Right cardiac atrium (tissue), 5 donors: ENCODE measurements at regions not wholly inside any gene's neighbourhood (a gene's known extent, or its start where the extent isn't known, plus 50 kb on each side); places are given as distances from the start of the nearest gene placed in this dataset.

Experiments
- ATAC-seq, 2 donors: fragments of 200-7000 bp; cut with Tn5 transposase; one replicate each; pipeline versions ENCODE4 v1.8.0 to v1.9.1; 2020; ENCODE audit warnings: moderate library complexity in 2 of 2, mild to moderate bottlenecking in 1 of 2
- DNase-seq, 3 donors: peaks; one replicate each; pipeline ENCODE4 v3.0.0-alpha.2; 2020
- H3K27ac ChIP-seq: one replicate; pipeline ENCODE4 v1.5.1; 2013; ENCODE audit warnings: mild to moderate bottlenecking, low read length, control low read depth, moderate library complexity
- H3K27me3 ChIP-seq: one replicate; pipeline ENCODE4 v1.6.1; 2013; ENCODE audit not compliant: control insufficient read depth, insufficient read depth
- H3K4me1 ChIP-seq: one replicate; pipeline ENCODE4 v1.6.1; 2013; ENCODE audit warnings: low read length; ENCODE audit not compliant: control insufficient read depth, insufficient read depth
- H3K4me3 ChIP-seq: one replicate; pipeline ENCODE4 v1.5.1; 2013; ENCODE audit warnings: low read length, control low read depth
- H3K9me3 ChIP-seq: one replicate; pipeline ENCODE4 v1.6.1; 2013; ENCODE audit warnings: low read length; ENCODE audit not compliant: control insufficient read depth
- WGBS: extraction: QIAGEN DNeasy Blood & Tissue Kit; methylation state at CpG from one replicate; pipeline ENCODE4 v1.1.7; 2013; 5-methylcytosine and 5-hydroxymethylcytosine counted together
- intact Hi-C, 4 donors: fragments of 100-400 bp; cut with DNase I; formaldehyde crosslinking; loops; one replicate each; pipeline versions ENCODE4 v1.11.0 to v1.14.0; 2022 to 2023
- donor health status: healthy with polysubstance abuse.
- donor health status: DM: no; HTN: yes; CAD: no.
- donor health status: DM: no; HTN: no; CAD: no.
- donor health status: DM: no; HTN: yes; CAD: no; lungs with severe emphysema.
- donor health status: DM: yes; HTN: yes; CAD: no.

DNA sequence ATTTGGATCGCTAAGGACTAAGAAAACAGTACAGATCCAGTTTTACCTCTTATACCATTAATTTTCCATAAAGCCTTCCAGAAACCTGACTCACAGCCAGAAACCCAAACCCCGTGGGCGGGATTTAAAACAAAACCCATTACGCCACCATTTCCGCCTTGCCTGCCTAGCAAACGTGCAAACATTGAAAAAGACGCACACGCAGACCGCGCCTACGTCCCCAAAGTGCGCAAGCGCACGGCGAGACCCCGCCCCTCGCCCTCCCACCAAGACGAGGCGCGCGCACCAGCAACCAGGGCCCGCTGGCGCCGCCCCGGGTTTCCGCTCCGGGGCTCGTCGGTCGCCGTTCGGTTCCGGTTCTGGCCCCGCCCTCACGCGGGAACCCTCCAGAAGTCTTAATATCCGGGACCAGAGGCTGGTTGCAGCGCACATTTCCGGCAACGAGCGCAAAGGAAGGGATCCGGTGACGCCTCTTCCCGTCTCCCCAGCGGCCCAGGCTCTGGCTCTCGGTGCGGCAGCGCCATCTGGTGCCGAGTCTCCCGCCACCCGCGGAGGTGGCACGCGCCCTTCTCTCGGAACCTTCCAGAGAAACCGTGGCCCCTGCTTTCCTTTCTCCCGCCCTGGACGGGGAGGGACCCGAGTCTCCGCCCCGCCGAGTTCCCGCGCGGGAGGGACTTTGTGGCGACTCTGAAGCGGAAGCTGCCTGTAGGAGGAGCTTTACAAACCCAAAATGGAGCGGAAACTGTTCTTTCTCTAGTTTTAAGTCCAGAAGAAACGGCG is 256.9 kb upstream of the STARD13 start:
- Histone ChIP-seq H3K27me3 (no peaks in the 10 kb centered on the region), H3K27ac (peak overlapping the region; percentile 98), H3K4me3 (peak overlapping the region; percentile 58), H3K9me3 (no peaks in the 10 kb centered on the region), H3K4me1 (no peaks in the 10 kb centered on the region)
- DNase-seq: peak; percentile 99 to 100 (median 99)
- ATAC-seq: peak; percentile 97
- intact Hi-C loops: loop anchor here in 3 of 4 donors (5.0 to 10.0 kb wide), 6 partner anchors 180 to 955 kb away; partner anchors contain the start of genes PDS5B (in 1 of the 3) and STARD13 (in 1 of the 3)
- under 1% methylated on average over 70 of the region's 70 CpGs for WGBS

- intact Hi-C loops: loop anchor here in 3 of 4 donors (5.0 to 10.0 kb wide), 6 partner anchors 179 to 956 kb away; partner anchors contain the start of genes PDS5B (in 1 of the 3) and STARD13 (in 1 of the 3)
These were observed 257.5 kb upstream of the STARD13 start for GRCh38 chr13:33543089-33543459.

DNA sequence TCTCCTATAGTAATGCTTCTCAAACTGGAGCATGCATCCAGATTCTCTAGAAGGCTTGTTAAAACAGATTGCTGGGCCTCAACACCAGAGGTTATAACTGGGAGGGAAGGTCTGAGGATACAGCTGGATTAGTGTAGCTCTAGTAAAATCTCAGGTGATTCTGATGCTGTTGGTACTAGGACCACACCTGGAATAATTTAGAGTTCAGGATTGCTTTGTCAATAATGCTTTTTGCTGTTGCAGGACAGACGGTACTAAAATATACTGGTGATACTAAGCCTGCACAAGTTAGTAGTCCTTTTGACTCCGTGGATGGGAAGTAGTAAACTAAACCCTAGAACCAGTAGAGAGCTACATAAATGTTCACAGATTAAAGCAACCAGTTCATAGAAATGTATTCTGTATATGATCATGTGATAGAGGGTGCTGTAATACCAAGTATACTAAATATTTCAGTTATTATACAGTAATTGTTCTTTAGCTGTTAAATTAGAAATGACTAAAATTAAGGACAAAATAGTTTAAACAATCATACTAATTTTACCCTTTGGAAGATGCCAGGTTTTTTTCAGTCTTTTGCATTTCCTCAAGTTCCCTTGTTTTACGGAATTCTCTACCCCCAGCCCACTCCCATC is 258.2 kb upstream of the STARD13 start:
- Histone ChIP-seq H3K4me3 (peak overlapping the region; percentile 47), H3K27me3 (no peaks in the 10 kb centered on the region), H3K9me3 (no peaks in the 10 kb centered on the region), H3K27ac (peak overlapping the region; percentile 80), H3K4me1 (no peaks in the 10 kb centered on the region)
- DNase-seq: no peak
- ATAC-seq: no peak
- intact Hi-C loops: loop anchor here in 3 of 4 donors (5.0 to 10.0 kb wide), 6 partner anchors 179 to 956 kb away; partner anchors contain the start of genes PDS5B (in 1 of the 3) and STARD13 (in 1 of the 3)
- WGBS: 59% methylated on average over 3 of the region's 3 CpGs

More at GRCh38 chr13:33543089-33543459, 257.5 kb upstream of the STARD13 start:
- Histone ChIP-seq H3K4me1 (no peaks in the 10 kb centered on the region), H3K9me3 (no peaks in the 10 kb centered on the region), H3K27ac (peak overlapping the region; percentile 97), H3K27me3 (no peaks in the 10 kb centered on the region), H3K4me3 (peak overlapping the region; percentile 47)
- WGBS: under 1% methylated on average over 7 of the region's 7 CpGs
- ATAC-seq (peak; percentile 5 to 23), DNase-seq (no peak)

- intact Hi-C loops: loop anchor here in 3 of 4 donors (5.0 to 10.0 kb wide), 6 partner anchors 178 to 957 kb away; partner anchors contain the start of genes PDS5B (in 1 of the 3) and STARD13 (in 1 of the 3)
- no peaks in the 10 kb centered on the region for H3K27me3 ChIP-seq
- H3K27ac ChIP-seq: no peak overlapping the region
- H3K4me1 ChIP-seq: no peaks in the 10 kb centered on the region
- DNase-seq (no peak), ATAC-seq (no peak)
- no peak overlapping the region for H3K4me3 ChIP-seq
- no peaks in the 10 kb centered on the region for H3K9me3 ChIP-seq
- WGBS: 69% methylated on average over 3 of the region's 3 CpGs
These were observed 258.8 kb upstream of the STARD13 start for GRCh38 chr13:33544308-33544707.

- H3K27ac ChIP-seq: no peak overlapping the region
- H3K27me3 ChIP-seq: no peaks in the 10 kb centered on the region
- H3K4me3 ChIP-seq: no peak overlapping the region
- no peaks in the 10 kb centered on the region for H3K4me1 ChIP-seq
- no peaks in the 10 kb centered on the region for H3K9me3 ChIP-seq
- WGBS: 88% methylated on average over 3 of the region's 3 CpGs
- DNase-seq: no peak
- intact Hi-C loops: loop anchor here in 1 of 4 donors (10.0 kb wide), 1 partner anchor 311 kb away; no protein-coding TSS in a partner anchor
- ATAC-seq: no peak
These were observed 259.9 kb upstream of the STARD13 start for GRCh38 chr13:33545492-33545891.

DNA sequence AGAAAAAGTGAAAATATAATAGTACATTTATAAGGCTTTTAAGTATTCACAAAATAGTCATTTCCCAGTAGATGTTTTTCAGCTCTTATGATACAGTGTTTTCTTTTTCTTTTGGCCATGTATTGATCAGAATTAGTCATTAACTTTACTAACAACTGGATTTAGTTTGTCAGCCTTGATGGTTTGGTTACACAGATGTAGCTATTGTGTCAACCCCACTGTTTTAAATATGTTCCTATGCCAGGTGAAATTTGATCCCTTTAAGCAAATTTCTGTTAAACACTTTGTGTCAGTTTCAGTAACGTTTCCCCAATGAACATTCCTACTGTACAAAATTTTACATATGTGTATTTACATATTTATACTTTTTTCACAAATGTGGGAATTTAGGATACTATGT is 261.5 kb upstream of the STARD13 start:
- H3K4me3 ChIP-seq: no peak overlapping the region
- ATAC-seq: no peak
- 24% methylated on average over 1 of the region's 1 CpG for WGBS
- H3K27ac ChIP-seq: no peak overlapping the region
- no peaks in the 10 kb centered on the region for H3K27me3 ChIP-seq
- no peaks in the 10 kb centered on the region for H3K9me3 ChIP-seq
- intact Hi-C loops: loop anchor here in 1 of 4 donors (10.0 kb wide), 1 partner anchor 312 kb away; no protein-coding TSS in a partner anchor
- DNase-seq: no peak
- no peaks in the 10 kb centered on the region for H3K4me1 ChIP-seq

- intact Hi-C loops: loop anchor here in 1 of 4 donors (10.0 kb wide), 1 partner anchor 313 kb away; no protein-coding TSS in a partner anchor
- ATAC-seq (no peak), DNase-seq (no peak)
These were observed 262.5 kb upstream of the STARD13 start for GRCh38 chr13:33548069-33548468.

DNA sequence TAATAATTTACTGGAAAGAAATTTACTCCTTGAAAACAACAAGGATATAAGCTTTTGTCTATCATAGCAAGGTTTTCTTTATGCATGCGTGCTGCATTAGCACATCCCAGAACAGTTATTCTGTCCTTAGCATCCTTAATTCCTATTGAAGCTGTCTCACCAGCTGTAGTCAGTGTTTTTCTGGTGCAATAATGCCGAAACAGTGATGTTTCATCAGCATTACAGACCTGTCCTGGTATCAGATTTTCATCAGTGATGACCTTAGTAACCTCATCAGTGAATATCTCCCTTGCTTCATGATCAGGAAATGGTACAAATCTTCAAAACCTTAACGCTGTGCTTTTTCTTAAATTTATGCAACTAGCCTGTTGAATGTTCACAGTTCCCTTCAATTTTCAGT is 264.7 kb upstream of the STARD13 start:
- Histone ChIP-seq H3K27ac (no peak overlapping the region), H3K4me1 (no peaks in the 10 kb centered on the region), H3K9me3 (no peaks in the 10 kb centered on the region), H3K27me3 (no peaks in the 10 kb centered on the region), H3K4me3 (no peak overlapping the region)
- intact Hi-C loops: no loop called here
- ATAC-seq (no peak), DNase-seq (no peak)
- 95% methylated on average over 3 of the region's 3 CpGs for WGBS

More at GRCh38 chr13:33548069-33548468, 262.5 kb upstream of the STARD13 start:
- no peak overlapping the region for H3K4me3 ChIP-seq
- no peaks in the 10 kb centered on the region for H3K4me1 ChIP-seq
- H3K9me3 ChIP-seq: no peaks in the 10 kb centered on the region
- no peak overlapping the region for H3K27ac ChIP-seq
- no peaks in the 10 kb centered on the region for H3K27me3 ChIP-seq

DNA sequence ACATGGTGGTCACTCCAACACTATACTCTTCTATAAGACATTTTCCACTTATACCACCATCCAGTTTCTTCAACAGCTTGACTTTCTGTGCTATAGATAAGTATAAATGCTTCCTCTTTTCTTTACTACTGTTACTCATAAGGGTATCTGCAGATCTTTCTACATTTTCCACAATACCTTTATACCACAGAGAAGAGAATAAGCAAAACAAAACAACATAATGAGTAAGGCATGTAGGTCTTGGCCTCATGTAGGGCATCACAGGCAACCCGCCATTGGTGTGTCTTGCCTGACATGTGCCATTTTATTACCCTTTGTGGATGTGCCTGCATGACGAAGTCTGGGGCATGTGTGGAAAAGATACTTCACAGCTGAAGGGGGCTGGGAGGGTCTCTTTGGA is 265.3 kb upstream of the STARD13 start:
- Histone ChIP-seq H3K27me3 (no peaks in the 10 kb centered on the region), H3K4me1 (no peaks in the 10 kb centered on the region), H3K9me3 (no peaks in the 10 kb centered on the region), H3K4me3 (no peak overlapping the region), H3K27ac (no peak overlapping the region)
- WGBS: 97% methylated on average over 2 of the region's 2 CpGs
- intact Hi-C loops: no loop called here
- DNase-seq (no peak), ATAC-seq (no peak)

DNA sequence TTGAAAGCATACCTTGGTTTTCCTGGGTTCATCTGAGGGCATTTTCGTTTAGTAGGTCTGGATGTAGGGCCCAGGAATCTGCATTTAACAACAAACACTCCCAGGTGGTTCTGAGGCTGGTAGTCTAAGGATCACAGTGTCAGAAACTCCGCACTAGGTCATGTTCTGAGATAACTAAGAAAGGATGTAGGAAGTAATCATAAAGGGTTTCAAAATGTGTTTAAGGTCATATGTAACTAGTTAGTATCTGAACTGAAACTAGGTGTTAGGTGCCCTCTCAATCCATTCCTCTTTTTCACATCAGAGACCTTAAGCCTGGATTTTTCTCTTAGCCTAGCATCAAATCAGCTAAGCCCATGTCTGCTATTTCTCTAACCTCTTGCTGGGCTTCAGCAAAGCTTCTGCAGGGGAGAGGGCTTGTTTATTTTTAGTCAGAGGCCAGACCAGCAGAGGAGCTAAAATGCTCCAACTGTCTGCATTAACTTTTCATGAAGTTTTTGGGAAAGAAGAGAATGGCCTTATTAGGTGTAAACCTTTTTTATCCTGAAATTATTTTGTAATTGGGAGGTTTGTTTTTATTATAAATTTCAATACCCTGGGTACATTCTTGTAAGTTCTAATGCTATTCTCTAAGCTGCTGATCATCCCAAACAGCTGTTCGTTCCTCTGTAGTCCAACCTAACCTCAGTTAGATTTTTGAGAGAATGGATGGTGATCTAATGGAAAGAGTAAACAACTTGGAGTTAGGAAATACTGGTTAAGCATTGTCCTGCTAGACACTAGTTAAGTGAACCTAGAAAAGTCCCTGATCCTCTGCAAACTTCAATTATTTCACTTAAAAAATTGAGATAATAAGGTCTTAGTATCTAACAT is 262.8 kb upstream of the RFC3 start:
- 58% methylated on average over 3 of the region's 3 CpGs for WGBS
- Histone ChIP-seq H3K27me3 (no peaks in the 10 kb centered on the region), H3K4me1 (no peaks in the 10 kb centered on the region), H3K4me3 (no peak overlapping the region), H3K9me3 (no peaks in the 10 kb centered on the region), H3K27ac (no peak overlapping the region)
- peak in 1 of 2 donors; percentile 36 for ATAC-seq
- intact Hi-C loops: loop anchor here in 2 of 4 donors (5.0 kb wide), 1 partner anchor 167 kb away; no protein-coding TSS in a partner anchor
- DNase-seq: no peak
